GM21367 (cell line): ENCODE measurements at regions not wholly inside any gene's neighbourhood (a gene's known extent, or its start where the extent isn't known, plus 50 kb on each side); places are given as distances from the start of the nearest gene placed in this dataset.

Source experiments
- ATAC-seq: cut with Tn5 transposase; IDR thresholded peaks from one replicate; pipeline ENCODE4 v1.9.1; 2021; ENCODE audit not compliant: unreplicated experiment

DNA sequence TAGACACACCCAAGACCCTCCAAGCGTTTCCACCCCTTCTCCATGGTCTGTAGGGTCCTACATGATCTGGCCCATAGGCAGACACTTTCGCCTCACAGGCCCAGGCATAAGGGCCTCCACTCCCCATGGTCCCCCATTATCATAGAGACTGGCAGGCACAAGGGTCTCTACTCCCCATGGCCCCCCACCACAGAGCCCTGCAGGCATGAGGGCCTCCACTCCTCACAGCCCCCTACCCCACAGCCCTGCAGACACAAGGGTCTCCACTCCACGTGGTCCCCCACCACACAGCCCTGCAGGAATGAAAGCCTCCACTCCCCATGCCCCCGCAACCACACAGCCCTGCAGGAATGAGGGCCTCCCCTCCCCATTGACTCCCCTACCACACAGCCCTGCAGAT is 159.7 kb upstream of the AGAP1 start:
- no peak for ATAC-seq

GRCh38 chr2:235343156-235343774 is 150.6 kb upstream of the AGAP1 start:
- no peak for ATAC-seq

- ATAC-seq: no peak
Observed at GRCh38 chr2:235343869-235344268, 150.0 kb upstream of the AGAP1 start.

DNA sequence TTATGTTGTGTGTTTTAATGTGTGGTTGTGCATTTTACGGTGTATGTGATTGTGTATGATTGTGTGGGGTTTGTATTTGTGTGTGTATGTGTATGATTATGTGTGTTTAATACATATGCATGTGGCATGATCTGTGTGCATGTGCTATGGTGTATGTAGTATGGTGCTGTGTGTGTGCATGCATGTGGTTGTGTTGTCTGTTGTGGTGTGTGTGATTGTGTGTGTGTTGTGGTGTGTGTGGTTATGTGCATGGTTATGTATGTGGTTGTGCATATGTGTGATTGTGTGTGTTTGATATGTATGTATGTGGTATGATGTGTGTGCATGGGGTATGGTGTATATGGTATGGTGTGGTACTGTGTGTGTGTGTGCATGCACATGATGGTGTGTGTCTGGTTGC is 148.1 kb upstream of the AGAP1 start:
- no peak for ATAC-seq

GRCh38 chr2:235347691-235348090 is 146.2 kb upstream of the AGAP1 start:
- no peak for ATAC-seq

DNA sequence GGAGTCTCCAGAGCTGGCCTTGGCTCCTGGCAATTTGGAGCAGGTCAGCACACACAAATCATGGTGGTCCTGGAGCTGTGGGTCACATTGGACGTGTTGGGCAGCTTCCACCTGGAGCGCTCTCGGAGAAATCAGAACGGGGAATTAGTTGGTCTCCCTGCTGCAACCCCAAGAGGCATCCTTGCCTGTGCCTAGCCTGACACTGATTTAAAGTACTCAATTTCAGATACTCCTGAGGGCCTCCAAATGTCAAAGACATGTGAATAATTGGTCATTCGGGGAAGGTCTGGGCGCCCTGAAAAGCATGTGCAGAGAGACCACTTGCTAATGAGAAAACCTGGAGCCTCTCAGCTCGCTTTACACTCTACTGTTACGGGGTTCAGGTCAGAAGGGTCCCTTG is 145.5 kb upstream of the AGAP1 start:
- no peak for ATAC-seq

DNA sequence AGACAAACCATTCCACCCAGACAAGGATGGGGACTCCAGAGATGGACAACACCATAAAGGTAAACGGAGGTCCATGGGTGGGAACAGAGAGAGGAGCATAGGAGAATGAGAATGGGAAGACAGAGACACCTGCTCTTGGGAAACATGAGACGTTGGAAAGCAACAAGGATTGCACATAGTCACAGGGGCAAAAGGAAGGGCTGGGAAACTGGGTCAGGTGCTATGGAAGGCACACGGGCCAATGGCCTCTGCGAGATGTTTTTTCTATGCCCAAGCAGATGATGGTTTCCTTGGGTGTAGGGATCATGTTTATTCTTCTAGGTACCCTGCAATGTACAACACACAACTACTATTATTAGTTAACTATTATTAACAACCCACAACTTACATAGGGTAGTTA is 143.6 kb upstream of the AGAP1 start:
- ATAC-seq: no peak

- ATAC-seq: no peak
Observed at GRCh38 chr2:235352541-235352940, 141.3 kb upstream of the AGAP1 start.

GRCh38 chr2:235357881-235358280 is 136.0 kb upstream of the AGAP1 start:
- no peak for ATAC-seq

DNA sequence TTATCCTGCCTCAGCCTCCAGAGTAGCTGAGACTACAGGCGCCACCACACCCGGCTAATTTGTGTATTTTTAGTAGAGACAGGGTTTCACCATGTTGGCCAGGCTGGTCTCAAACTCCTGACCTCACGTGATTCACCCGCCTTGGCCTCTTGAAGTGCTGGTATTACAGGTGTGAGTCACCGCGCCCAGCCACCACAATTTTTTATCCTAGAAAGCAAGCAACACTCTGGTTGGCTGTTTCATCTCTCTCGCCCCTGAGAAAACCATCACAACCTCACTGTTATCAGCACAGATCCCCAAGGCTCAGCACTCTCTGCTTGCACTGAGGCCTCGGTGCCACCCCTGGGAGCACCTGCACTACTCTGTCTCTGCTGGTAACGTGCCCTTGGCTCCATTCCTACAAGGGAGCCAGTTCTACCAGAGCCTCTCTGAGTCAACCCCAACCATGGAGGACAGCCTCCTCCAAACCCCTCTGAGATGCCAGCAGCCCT is 134.8 kb upstream of the AGAP1 start:
- ATAC-seq: no peak

DNA sequence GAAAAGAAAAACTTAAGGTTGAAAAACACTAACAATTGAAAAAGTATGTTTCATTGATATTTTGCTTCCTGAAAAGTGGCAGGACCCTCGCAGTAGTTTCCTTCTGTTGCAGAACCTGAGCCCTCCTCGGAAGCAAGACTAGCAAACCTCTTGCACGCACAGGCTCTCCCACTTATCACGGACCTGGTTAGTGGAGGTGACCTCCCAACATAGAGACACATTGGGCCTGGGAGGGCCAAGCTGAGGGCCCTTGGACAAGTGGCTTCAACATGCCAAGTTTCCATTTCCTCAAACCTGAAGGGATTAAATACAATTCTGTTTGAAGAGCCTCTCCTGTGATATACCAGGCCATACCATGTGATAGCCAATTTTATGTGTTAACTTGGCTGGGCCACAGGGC is 133.4 kb upstream of the AGAP1 start:
- ATAC-seq: no peak

DNA sequence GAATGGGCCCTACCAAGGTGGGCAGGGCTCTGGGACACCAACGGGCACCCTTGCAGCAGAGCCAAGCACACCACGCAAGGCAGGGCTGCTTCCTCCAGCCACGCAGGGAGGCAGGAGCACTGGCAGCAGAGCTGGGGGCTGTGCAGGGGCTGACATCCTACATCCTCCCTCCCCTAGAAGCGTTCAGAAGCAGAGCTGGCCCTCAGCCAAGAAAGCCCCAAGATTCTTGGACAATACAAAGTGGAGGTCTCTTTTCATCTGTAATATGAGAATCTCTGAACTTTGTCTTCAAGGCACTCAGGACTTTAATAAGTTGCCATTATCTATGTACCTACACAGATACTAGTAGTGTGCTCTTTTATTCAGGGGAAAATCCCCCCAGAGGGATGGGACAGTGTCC is 128.1 kb upstream of the AGAP1 start:
- ATAC-seq: no peak

- ATAC-seq: no peak
Observed at GRCh38 chr2:235366390-235366789, 127.5 kb upstream of the AGAP1 start.

GRCh38 chr2:235366807-235367206 is 127.0 kb upstream of the AGAP1 start:
- ATAC-seq: no peak

DNA sequence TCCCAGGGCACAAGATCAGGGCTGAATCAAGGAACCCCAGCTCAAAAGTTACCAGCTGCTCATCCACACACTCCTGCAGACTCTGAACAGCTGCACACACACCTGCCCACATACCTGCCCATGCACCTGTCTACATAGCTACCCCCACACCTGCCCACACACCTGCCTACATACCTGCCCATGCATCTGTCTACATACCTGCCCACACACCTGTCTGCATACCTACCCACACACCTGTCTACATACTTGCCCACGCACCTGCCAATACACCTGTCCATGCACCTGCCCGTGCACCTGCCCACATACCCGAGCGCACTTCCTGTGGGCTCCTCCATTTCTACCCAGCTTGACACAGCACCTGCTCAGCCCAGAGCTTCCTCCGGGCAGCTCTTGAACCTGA is 122.8 kb upstream of the AGAP1 start:
- no peak for ATAC-seq

GRCh38 chr2:235373171-235373570 is 120.7 kb upstream of the AGAP1 start:
- ATAC-seq: no peak

GRCh38 chr2:235377176-235377575 is 116.7 kb upstream of the AGAP1 start:
- ATAC-seq: no peak

- no peak for ATAC-seq
Observed at GRCh38 chr2:235378246-235378645, 115.6 kb upstream of the AGAP1 start.

- ATAC-seq: no peak
Observed at GRCh38 chr2:235378944-235379343, 114.9 kb upstream of the AGAP1 start.

- ATAC-seq: no peak
Observed at GRCh38 chr2:235381261-235381912, 112.5 kb upstream of the AGAP1 start.

- ATAC-seq: no peak
Observed at GRCh38 chr2:235382179-235382578, 111.7 kb upstream of the AGAP1 start.

DNA sequence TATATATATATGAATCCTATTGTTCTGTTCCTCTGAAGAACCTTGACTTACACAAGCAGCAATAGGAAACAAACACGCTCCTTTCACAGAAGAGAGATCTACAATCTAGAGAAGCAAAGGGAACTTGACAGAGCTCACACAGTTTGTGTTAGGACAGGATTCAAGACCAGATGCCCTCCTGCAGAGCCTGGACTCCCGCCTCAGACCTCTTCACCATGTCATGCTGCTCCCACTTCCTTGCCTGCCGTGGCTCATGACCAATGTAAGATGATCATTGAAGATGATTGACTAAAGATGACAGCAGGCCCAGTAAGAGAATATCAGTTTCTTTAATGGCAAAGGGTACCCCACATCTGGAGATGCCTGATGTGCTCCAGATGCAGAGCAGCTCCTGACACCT is 111.2 kb upstream of the AGAP1 start:
- no peak for ATAC-seq

- ATAC-seq: no peak
Observed at GRCh38 chr2:235383272-235383843, 110.5 kb upstream of the AGAP1 start.
